ACC112 (cell line): ENCODE measurements at regions not wholly inside any gene's neighbourhood (a gene's known extent, or its start where the extent isn't known, plus 50 kb on each side); places are given as distances from the start of the nearest gene placed in this dataset.
A peak's percentile ranks its signal among the peaks of the same experiment; 100 is the strongest.
"Not testable (repeated sequence)": the region's sequence is repeated elsewhere in the genome, so short reads cannot be mapped to it uniquely, and the experiment has no call there.

ENCODE experiments used
- H2AFZ ChIP-seq: fragments of 200-600 bp; sonication (generic); one replicate; pipeline ENCODE4 v1.6.0; 2017; ENCODE audit warnings: antibody characterized with exemption, low read length; ENCODE audit not compliant: unreplicated experiment
- H3K27ac ChIP-seq: fragments of 200-600 bp; sonication (generic); 2 replicates; pipeline ENCODE4 v1.5.1; 2014; ENCODE audit warnings: low read depth, mild to moderate bottlenecking, antibody characterized with exemption, low read length, moderate library complexity
- H3K27me3 ChIP-seq: fragments of 200-600 bp; sonication (generic); 2 replicates; pipeline ENCODE4 v1.6.1; 2014; ENCODE audit warnings: mild to moderate bottlenecking, antibody characterized with exemption, low read length, moderate library complexity, mixed read lengths; ENCODE audit not compliant: insufficient read depth
- H3K36me3 ChIP-seq: fragments of 200-600 bp; sonication (generic); 2 replicates; pipeline ENCODE4 v1.6.1; 2016; ENCODE audit warnings: mild to moderate bottlenecking, antibody characterized with exemption, low read length, moderate library complexity, mixed read lengths; ENCODE audit not compliant: insufficient read depth
- H3K4me1 ChIP-seq: fragments of 200-600 bp; sonication (generic); one replicate; pipeline ENCODE4 v1.6.1; 2016; ENCODE audit warnings: low read length, mixed read lengths; ENCODE audit not compliant: insufficient read depth, unreplicated experiment, control insufficient read depth
- H3K4me3 ChIP-seq: fragments of 200-600 bp; sonication (generic); 2 replicates; pipeline ENCODE4 v1.5.1; 2014; ENCODE audit warnings: mild to moderate bottlenecking, low read depth, low read length
- H3K79me2 ChIP-seq: fragments of 200-600 bp; sonication (generic); one replicate; pipeline ENCODE4 v1.6.0; 2016; ENCODE audit warnings: low read length; ENCODE audit not compliant: control insufficient read depth, unreplicated experiment, insufficient read depth

DNA sequence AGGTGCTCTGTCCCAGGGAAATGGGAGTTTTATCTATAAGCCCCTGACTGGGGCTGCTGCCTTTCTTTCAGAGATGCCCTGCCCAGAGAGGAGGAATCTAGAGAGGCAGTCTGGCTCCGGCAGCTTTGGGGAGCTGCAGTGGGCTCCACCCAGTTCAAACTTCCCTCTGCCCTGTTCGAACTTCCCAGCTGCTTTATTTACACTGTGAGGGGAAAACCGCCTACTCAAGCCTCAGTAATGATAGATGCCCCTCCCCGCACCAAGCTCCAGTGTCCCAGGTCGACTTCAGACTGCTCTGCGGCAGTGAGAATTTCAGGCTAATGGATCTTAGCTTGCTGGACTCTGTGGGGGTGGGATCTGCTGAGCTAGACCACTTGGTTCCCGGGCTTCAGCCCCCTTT is 83.0 kb upstream of the SP4 start:
- H3K4me1 ChIP-seq, H3K27me3 ChIP-seq, H3K4me3 ChIP-seq, H2AFZ ChIP-seq, H3K36me3 ChIP-seq, H3K79me2 ChIP-seq, H3K27ac ChIP-seq: not testable (repeated sequence)

GRCh38 chr7:21345361-21345760 is 82.5 kb upstream of the SP4 start:
- H2AFZ ChIP-seq: no peak overlapping the region
- H3K27ac ChIP-seq: no peak overlapping the region
- no peaks in the 10 kb centered on the region for H3K79me2 ChIP-seq
- no peaks in the 10 kb centered on the region for H3K4me1 ChIP-seq
- H3K4me3 ChIP-seq: no peak overlapping the region
- no peaks in the 10 kb centered on the region for H3K36me3 ChIP-seq
- H3K27me3 ChIP-seq: 0 out of 2 replicates have a peak, but pooled peaks cover 4% of the 10 kb centered on the region

GRCh38 chr7:21346297-21346696 is 81.6 kb upstream of the SP4 start:
- 0 out of 2 replicates have a peak, but pooled peaks cover 4% of the 10 kb centered on the region for H3K27me3 ChIP-seq
- no peaks in the 10 kb centered on the region for H3K36me3 ChIP-seq
- no peaks in the 10 kb centered on the region for H3K79me2 ChIP-seq
- H3K4me1 ChIP-seq: no peaks in the 10 kb centered on the region
- no peak overlapping the region for H3K27ac ChIP-seq
- H2AFZ ChIP-seq: no peak overlapping the region
- H3K4me3 ChIP-seq: no peak overlapping the region

- Histone ChIP-seq H3K4me3 (peak overlapping the region; percentile 65), H3K36me3 (no peaks in the 10 kb centered on the region), H3K27me3 (peaks cover 30% of the 10 kb centered on the region; the same call in 1 of the 2 replicates), H3K4me1 (no peaks in the 10 kb centered on the region), H2AFZ (peak overlapping the region; percentile 44), H3K79me2 (no peaks in the 10 kb centered on the region), H3K27ac (no peak overlapping the region)
Observed at GRCh38 chr7:21352540-21353387, 75.1 kb upstream of the SP4 start.

GRCh38 chr7:21353388-21353780 is 74.5 kb upstream of the SP4 start:
- H3K27ac ChIP-seq: no peak overlapping the region
- H3K36me3 ChIP-seq: no peaks in the 10 kb centered on the region
- H2AFZ ChIP-seq: no peak overlapping the region
- H3K4me1 ChIP-seq: no peaks in the 10 kb centered on the region
- peaks cover 26% of the 10 kb centered on the region; the same call in 1 of the 2 replicates for H3K27me3 ChIP-seq
- peak overlapping the region; percentile 65 for H3K4me3 ChIP-seq
- no peaks in the 10 kb centered on the region for H3K79me2 ChIP-seq

GRCh38 chr7:21354284-21354683 is 73.6 kb upstream of the SP4 start:
- no peak overlapping the region for H3K4me3 ChIP-seq
- H3K27ac ChIP-seq: no peak overlapping the region
- no peaks in the 10 kb centered on the region for H3K79me2 ChIP-seq
- H2AFZ ChIP-seq: no peak overlapping the region
- H3K36me3 ChIP-seq: no peaks in the 10 kb centered on the region
- no peaks in the 10 kb centered on the region for H3K4me1 ChIP-seq
- H3K27me3 ChIP-seq: peaks cover 26% of the 10 kb centered on the region; the same call in 1 of the 2 replicates

DNA sequence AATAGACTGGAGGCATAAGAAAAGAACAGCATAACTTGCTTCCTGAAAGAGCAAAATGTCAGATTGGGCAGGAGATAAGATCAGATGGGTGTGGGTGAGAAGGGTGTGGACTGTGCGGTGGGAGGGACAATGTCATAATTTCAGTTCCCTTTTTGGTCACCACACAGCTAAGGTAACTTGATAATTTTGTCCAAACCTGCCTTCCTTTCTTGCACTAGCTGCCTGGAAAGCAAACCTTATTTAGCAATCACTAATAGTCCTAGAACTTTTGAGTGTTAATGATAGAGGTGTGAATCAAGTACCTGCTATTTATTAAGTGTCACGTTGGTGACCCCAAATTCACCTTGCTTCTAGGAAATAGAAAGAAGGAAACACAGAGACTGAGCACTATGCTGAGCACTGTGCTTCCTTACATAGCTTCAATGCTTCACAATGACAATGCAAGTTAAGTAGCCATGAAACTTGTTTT is 72.4 kb upstream of the SP4 start:
- no peak overlapping the region for H3K4me3 ChIP-seq
- no peak overlapping the region for H2AFZ ChIP-seq
- H3K4me1 ChIP-seq: no peaks in the 10 kb centered on the region
- H3K36me3 ChIP-seq: no peaks in the 10 kb centered on the region
- H3K27ac ChIP-seq: no peak overlapping the region
- no peaks in the 10 kb centered on the region for H3K79me2 ChIP-seq
- H3K27me3 ChIP-seq: peaks cover 35% of the 10 kb centered on the region; the same call in 1 of the 2 replicates

DNA sequence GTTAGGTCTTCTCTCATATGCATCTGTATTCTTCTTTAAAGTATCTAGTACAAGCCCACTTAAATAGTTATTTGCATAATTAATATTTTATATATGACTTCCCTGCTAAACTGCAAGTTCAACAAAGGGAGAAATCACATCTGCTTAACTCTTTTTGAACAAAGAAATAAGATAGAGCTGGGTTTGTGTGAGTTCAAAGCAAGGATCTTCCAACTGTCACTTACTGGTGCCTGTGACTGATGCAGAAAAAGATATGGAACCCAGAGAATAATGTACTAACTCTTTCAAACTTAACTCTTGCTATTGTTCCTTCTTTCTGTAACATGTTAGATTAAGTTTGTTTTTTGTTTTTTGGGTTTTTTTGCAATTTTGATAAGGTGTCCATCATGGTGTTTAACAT is 71.3 kb upstream of the SP4 start:
- no peak overlapping the region for H2AFZ ChIP-seq
- H3K27ac ChIP-seq: no peak overlapping the region
- no peak overlapping the region for H3K4me3 ChIP-seq
- peaks cover 41% of the 10 kb centered on the region for H3K27me3 ChIP-seq
- H3K4me1 ChIP-seq: no peaks in the 10 kb centered on the region
- H3K79me2 ChIP-seq: no peaks in the 10 kb centered on the region
- no peaks in the 10 kb centered on the region for H3K36me3 ChIP-seq

- Histone ChIP-seq H3K79me2 (no peaks in the 10 kb centered on the region), H2AFZ (no peak overlapping the region), H3K27ac (no peak overlapping the region), H3K36me3 (no peaks in the 10 kb centered on the region), H3K27me3 (peaks cover 49% of the 10 kb centered on the region), H3K4me3 (no peak overlapping the region), H3K4me1 (no peaks in the 10 kb centered on the region)
Observed at GRCh38 chr7:21357151-21358097, 70.5 kb upstream of the SP4 start.

DNA sequence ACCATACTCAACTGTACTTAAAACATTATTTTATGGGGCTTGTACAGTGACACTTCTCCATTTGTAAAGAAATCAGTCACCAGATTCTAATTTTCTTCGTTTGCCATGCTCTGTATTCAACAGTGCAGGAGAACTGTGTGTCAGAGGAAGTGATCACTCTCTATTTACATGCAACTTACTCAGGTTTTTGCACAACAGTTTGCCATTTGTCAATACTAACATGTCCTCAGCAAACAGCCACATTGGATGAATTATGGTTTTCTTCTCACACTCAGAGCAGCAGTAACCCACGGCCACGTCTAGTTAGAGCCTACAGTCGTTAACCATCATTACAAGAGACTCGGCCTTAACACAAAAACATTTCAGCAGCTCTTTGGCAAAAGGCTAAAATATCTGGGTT is 69.2 kb upstream of the SP4 start:
- H3K36me3 ChIP-seq: no peaks in the 10 kb centered on the region
- H3K27ac ChIP-seq: no peak overlapping the region
- H2AFZ ChIP-seq: no peak overlapping the region
- H3K79me2 ChIP-seq: no peaks in the 10 kb centered on the region
- H3K4me3 ChIP-seq: no peak overlapping the region
- no peaks in the 10 kb centered on the region for H3K4me1 ChIP-seq
- H3K27me3 ChIP-seq: peaks cover 46% of the 10 kb centered on the region
